ENCODE measurements at regions not wholly inside any gene's neighbourhood (a gene's known extent, or its start where the extent isn't known, plus 50 kb on each side); places are given as distances from the start of the nearest gene placed in this dataset.
"Not testable (repeated sequence)": the region's sequence is repeated elsewhere in the genome, so short reads cannot be mapped to it uniquely, and the experiment has no call there.

DNA sequence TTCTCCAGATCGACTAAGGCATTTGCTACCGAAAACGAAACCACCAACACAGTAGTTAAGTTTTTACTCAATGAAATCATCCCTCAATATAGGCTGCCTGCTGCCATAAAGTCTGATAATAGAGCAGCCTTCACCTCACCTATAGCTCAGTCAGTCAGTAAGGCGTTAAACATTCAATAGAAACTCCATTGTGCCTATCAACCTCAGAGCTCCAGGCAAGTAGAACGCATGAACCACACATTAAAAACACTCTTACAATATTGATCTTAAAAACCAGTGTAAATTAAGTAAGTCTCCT is 160.6 kb downstream of the DEFB131A start:
- not testable (repeated sequence) for DNase-seq

DNA sequence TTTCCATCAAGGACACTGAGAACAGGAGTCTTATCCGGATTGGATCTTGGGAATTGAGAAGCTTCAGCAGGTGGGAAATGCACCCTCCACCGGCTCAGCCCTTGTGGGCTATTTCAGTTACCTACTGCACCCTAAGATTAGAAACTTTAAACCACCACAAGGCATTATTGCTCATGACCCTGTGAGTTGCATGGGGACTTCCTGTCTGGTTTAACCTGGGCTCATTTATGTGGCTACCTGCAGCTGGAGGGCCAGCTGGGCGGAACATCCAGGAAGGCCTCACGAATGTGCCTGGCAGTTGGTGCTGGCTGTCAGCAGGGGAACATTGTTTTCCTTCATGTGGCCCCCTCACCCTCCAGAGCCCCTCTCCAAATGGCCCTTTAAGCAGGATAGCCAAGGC is 164.1 kb downstream of the DEFB131A start:
- no peak for DNase-seq

DNA sequence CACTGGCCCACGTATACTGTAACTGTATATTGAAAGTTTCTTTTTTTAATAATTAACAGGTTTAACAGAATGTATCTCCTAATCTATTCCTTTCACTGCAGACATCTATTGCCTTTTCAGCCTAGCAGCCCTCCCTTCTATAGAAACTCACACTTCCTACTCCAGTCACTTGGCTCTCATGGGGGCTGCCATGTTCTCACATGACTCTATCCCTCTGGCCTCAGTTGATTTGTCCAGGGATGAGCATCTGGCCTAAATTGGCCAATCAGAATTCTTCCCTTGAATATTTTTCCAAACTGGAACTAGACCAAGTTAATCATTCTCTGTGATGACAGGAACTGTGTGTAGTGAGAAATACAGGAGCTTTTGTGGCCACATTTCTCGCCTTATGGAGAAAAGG is 166.1 kb downstream of the DEFB131A start:
- not testable (repeated sequence) for DNase-seq

- no peak for DNase-seq
Observed at GRCh38 chr4:9611101-9611500, 166.9 kb downstream of the DEFB131A start.

- not testable (repeated sequence) for DNase-seq
Observed at GRCh38 chr4:9636411-9636810, 145.0 kb upstream of the DRD5 start.

- DNase-seq = peak; percentile 7
Observed at GRCh38 chr4:9659678-9660077, 121.8 kb upstream of the DRD5 start.

DNA sequence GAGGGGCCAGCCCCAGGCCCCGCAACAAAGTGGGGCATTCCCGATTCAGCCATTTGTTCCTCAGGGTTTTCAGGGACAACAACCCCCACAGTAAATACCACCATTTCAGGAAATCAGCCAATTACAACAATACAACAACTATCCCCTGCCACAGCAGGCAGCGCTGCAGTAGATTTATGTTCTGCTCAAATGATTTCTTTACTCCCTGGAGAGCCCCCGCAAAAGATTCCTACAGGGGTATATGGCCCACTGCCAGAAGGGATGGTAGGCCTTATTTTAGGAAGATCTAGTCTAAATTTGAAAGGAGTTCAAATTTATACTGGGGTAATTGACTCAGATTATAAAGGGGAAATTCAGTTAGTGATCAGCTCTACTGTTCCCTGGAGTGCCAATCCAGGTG is 120.5 kb upstream of the DRD5 start:
- DNase-seq = not testable (repeated sequence)

- DNase-seq = peak; percentile 81
Observed at GRCh38 chr4:9670725-9671124, 110.7 kb upstream of the DRD5 start.

DNA sequence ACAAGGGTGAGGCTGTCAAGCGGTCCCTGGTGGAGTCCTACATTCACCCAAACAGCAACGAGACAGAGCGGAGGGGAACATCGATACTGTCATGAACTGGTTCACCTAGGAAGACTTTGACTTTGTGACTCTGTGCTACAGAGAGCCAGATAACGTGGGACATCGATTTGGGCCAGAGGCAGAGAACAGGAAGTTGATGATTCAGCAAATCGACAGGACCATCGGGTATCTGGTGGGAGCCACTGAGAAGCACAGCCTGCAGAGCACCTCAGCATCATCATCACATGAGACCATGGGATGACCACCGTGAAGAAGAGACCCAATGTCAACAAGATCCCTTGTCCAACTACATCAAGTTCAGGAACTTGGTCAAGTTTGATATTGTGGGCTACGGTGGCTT is 104.1 kb upstream of the DRD5 start:
- not testable (repeated sequence) for DNase-seq

DNA sequence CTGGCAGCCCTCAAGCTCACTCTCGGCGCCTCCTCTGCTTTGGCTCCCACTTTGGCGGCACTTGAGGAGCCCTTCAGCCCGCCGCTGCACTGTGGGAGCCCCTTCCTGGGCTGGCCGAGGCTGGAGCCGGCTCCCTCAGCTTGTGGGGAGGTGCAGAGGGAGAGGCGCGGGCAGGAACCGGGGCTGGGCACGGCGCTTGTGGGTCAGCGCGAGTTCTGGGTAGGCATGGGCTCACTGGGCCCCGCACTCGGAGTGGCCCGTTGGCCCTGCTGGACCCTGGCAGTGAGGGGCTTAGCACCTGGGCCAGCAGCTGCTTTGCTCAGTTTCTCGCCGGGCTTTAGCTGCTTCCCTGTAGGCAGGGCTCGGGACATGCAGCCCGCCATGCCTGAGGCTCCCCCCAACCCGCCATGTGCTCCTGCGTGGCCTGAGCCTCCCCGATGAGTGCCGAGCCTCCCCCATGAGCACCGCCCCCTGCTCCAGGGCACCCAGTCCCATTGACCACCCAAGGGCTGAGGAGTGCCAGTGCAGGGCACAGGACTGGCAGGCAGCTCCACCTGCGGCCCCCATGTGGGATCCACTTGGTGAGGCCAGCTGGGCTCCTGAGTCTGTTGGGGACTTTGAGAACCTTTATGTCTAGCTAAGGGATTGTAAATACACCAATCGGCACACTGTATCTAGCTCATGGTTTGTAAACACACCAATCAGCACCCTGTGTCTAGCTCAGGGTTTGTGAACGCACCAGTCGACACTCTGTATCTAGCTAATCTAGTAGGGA is 101.5 kb upstream of the DRD5 start:
- no peak for DNase-seq

DNA sequence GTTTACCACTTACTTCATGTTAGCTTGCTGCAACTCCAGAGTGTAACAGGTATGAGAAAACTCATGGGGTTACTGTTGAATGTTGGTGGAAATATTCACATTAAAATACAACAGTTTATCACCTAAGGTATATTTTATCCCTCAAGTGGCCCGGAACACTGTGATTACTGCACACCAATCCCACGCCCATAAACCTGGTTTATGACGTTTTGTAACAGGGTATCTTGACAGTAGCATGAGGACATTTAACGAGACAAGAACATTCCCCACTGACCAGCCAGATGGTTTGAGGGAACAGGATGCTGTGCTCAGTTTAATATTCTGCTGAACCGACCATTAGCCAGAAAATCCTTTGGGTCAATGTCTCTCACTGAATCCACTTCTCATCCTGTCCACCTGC is 98.3 kb upstream of the DRD5 start:
- DNase-seq = not testable (repeated sequence)

GRCh38 chr4:9685016-9685415 is 96.4 kb upstream of the DRD5 start:
- not testable (repeated sequence) for DNase-seq

- no peak for DNase-seq
Observed at GRCh38 chr4:9685692-9686091, 95.7 kb upstream of the DRD5 start.

GRCh38 chr4:9690636-9691237 is 90.7 kb upstream of the DRD5 start:
- DNase-seq = not testable (repeated sequence)

DNA sequence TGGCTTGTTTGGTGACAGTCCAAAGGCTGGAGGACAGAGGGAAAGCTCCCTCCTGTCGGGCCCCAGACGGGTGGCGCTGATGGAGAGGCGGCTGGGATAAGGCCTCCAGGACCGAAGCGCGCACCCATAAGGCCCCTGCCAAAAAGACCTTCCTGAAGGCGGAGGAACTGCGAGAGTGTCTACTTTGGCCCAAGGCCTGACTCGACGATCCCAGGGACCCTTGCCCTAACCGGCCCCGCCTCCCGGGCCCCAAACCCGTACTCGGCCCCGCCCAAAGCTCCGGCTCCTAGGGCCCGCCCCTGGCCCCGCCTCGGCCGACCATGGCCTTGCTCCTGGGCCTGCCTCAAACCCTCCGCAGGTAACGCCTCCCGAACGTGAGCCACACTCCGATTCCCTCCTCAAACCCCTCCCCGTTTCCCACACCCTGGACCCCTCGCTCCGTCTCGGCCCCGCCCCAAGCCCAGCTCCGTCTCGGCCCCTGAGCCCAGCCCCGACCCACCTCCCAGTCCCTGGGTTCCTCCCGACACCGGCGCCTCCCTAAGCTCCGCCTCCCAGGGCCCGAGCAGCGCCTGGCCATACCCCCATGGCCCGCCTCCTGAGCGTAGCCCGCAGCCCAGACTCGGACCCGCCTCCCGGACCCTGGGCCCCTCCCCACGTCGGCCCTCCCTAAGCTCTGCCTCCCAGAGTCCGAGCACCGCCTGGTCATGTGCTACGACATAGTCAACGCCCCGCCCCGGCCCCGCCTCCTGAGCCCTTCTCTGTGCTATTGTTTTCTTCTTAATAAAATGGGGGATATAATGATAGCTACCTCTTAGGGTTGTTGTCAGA is 90.0 kb upstream of the DRD5 start:
- DNase-seq = peak; percentile 92

DNA sequence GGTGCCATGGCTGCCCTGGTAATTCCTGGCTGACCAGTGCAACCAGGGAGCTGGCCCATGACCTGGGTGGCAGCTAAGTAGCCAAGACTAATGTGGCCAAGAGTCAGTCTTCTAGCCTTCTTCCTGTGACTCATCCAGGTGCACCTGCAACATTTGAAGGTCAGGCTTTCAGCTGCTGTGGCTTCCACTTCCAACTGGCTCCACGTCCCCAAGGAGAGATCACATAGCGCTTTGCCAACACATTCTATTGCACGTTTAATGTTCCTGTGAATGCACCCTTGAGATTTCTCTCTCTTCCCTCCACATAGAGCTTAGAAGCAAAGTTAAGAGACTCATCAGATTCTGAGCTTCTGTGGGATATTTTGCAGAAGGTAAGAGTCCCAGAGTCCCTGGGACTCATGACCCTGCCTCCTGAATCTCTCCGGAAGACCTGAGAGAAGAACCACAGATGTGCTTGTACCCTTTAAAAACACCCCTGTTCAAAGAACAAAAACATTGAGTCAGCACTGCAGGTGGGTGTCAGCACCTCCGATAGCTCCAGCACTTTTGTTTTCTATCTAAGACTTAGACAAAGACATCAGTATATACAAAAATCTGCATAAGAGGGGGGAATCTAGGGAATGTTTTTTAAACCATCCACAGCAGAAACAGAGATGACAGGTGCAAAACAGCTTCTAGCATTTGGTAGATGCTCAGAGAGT is 88.5 kb upstream of the DRD5 start:
- not testable (repeated sequence) for DNase-seq

GRCh38 chr4:9694403-9694802 is 87.0 kb upstream of the DRD5 start:
- not testable (repeated sequence) for DNase-seq

- DNase-seq = peak; percentile 48
Observed at GRCh38 chr4:9695994-9696393, 85.4 kb upstream of the DRD5 start.

DNA sequence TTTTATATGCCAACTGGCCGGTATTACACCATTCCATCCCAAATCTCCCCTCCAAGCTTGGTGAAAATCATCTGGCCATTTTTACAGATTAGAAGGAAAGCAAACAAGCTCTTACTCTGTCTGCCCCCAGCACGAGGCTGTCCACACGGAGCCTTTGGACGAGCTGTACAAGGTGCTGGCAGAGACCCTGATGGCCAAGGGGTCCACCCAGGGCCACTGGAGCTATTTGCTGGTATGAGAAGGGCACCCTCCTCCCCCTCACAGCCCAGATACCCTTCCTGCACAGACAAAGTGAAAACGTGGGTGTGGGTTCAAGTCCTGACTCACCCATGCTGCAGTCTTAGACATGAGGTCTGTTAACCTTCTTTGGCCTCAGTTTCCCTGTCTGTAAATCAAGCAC is 84.9 kb upstream of the DRD5 start:
- DNase-seq = not testable (repeated sequence)

DNA sequence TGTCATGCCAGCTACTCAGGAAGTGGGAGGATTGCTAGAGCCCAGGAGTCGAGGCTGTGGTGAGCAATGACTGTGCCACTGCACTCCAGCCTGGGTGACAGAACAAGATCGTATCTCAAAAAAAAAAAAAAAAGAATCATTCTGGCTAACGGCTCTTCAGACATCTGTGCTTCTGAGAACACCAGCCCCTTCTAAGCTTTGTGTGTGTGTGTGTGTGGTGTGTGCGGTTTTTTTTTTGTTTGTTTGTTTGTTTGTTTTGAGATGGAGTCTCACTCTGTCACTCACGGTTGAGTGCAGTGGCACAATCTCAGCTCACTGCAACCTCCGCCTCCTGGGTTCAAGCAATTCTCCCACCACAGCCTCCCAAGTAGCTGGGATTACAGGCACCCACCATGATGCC is 79.4 kb upstream of the DRD5 start:
- DNase-seq = not testable (repeated sequence)

DNA sequence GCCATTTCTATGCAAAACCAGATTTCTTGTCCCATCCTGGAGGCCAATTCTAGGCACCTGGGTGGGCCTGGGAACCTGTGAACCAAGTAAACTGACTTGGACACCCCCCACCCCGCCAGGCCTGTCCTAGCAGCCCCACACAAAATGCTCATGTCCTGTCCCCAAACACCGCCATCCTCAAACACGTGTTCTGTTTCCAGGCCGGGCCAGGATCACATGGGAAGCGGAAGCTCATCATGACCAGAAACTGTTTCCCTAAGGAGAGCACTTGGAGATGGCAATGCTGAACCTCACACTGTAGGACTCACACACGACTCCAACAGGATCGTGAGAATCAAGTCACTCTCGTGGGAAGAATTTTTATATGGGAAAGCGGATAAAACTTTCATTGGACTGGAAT is 78.7 kb upstream of the DRD5 start:
- DNase-seq = not testable (repeated sequence)

GRCh38 chr4:9703391-9703790 is 78.0 kb upstream of the DRD5 start:
- peak; percentile 75 for DNase-seq

GRCh38 chr4:9704126-9704525 is 77.3 kb upstream of the DRD5 start:
- not testable (repeated sequence) for DNase-seq

Data from hematopoietic multipotent progenitor cell treated with erythropoietin and hydrocortisone succinate and interleukin-3 and kit ligand, for 8 days (in vitro differentiated cells).